Body of pancreas (tissue), 4 donors: ENCODE measurements at regions not wholly inside any gene's neighbourhood (a gene's known extent, or its start where the extent isn't known, plus 50 kb on each side); places are given as distances from the start of the nearest gene placed in this dataset.

ENCODE experiments used
- ATAC-seq: fragments of 150-250 bp; one replicate; pipeline ENCODE4 v1.9.1; 2016
- DNase-seq, 4 donors: peaks; one replicate each; pipeline ENCODE4 v3.0.0-alpha.2; 2019
- H3K27ac ChIP-seq, 4 donors: fragments of 200-600 bp; sonication (generic); 1 replicate in 3 of 4; 2 replicates in 1 of 4; pipeline versions ENCODE4 v1.5.1 to v1.6.1; 2016 to 2019; ENCODE audit warnings: mild to moderate bottlenecking in 1 of 4, mixed read lengths in 1 of 4, moderate library complexity in 1 of 4
- H3K27me3 ChIP-seq, 2 donors: fragments of 200-600 bp; sonication (generic); one replicate each; pipeline ENCODE4 v1.6.0; 2016; ENCODE audit warnings: mild to moderate bottlenecking in 1 of 2
- H3K36me3 ChIP-seq, 2 donors: fragments of 200-600 bp; sonication (generic); replicated peaks in 1 of 2; 2 replicates each; pipeline ENCODE4 v1.5.1; 2016; ENCODE audit warnings: low read depth in 2 of 2; ENCODE audit not compliant: insufficient read depth in 1 of 2
- H3K4me1 ChIP-seq: fragments of 200-600 bp; sonication (generic); one replicate; pipeline ENCODE4 v1.6.0; 2016
- H3K4me3 ChIP-seq, 2 donors: fragments of 200-600 bp; sonication (generic); 1 replicate in 1 of 2; 2 replicates in 1 of 2; pipeline ENCODE4 v1.5.1; 2016 to 2019
- H3K9me3 ChIP-seq, 3 donors: fragments of 200-600 bp; sonication (generic); 1 replicate in 2 of 3; 2 replicates in 1 of 3; pipeline ENCODE4 v1.5.1; 2016
- POLR2A ChIP-seq, 3 donors: fragments of 450-650 bp; IDR thresholded peaks; one replicate each; pipeline ENCODE4 v1.6.1; 2016; ENCODE audit warnings: antibody characterized with exemption in 3 of 3, mild to moderate bottlenecking in 2 of 3
- WGBS, 2 donors: methylation state at CpG; one replicate each; pipeline ENCODE4 v1.1.5; 2017; 5-methylcytosine and 5-hydroxymethylcytosine counted together
- intact Hi-C: fragments of 100-400 bp; cut with DNase I; formaldehyde crosslinking; loops from one replicate; pipeline ENCODE4 v1.15.1; 2023
- TF ChIP-seq, protein P1 (sequence below), 7 experiments: fragments of 450-650 bp in 4 of 7; fragments of 200-600 bp in 3 of 7; sonication (generic) in 3 of 7; IDR thresholded peaks; one replicate each; pipeline ENCODE4 v1.5.1; 2016 to 2019; ENCODE audit warnings: antibody characterized with exemption in 7 of 7

DNA sequence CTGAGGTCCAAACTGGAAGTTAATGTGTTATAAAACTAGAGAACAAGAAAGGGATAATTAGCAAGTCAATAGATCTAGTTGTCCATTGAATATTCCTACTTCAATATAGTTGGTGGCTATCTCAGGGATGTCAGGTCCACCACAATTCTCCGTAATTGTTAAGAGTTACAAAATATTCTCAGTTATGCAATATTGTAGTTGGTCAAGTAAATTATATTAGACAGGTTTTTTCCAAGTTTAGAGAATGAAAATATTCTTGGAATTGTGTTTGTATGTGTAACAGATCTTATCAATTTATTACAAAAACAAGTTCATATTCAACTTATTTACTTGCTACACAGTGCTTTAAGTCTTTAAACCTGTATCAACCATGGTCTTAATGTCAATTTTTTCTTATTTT, 547.4 kb downstream of the SPRY1 start:
- no peak overlapping the region for H3K4me3 ChIP-seq
- no peak overlapping the region for H3K27ac ChIP-seq
- intact Hi-C loops: no loop called here
- no peaks in the 10 kb centered on the region for H3K36me3 ChIP-seq
- H3K9me3 ChIP-seq: no peaks in the 10 kb centered on the region
- TF ChIP-seq POLR2A (IDR thresholded peaks at IDR 0.05): no peak
- TF ChIP-seq, protein P1, sequence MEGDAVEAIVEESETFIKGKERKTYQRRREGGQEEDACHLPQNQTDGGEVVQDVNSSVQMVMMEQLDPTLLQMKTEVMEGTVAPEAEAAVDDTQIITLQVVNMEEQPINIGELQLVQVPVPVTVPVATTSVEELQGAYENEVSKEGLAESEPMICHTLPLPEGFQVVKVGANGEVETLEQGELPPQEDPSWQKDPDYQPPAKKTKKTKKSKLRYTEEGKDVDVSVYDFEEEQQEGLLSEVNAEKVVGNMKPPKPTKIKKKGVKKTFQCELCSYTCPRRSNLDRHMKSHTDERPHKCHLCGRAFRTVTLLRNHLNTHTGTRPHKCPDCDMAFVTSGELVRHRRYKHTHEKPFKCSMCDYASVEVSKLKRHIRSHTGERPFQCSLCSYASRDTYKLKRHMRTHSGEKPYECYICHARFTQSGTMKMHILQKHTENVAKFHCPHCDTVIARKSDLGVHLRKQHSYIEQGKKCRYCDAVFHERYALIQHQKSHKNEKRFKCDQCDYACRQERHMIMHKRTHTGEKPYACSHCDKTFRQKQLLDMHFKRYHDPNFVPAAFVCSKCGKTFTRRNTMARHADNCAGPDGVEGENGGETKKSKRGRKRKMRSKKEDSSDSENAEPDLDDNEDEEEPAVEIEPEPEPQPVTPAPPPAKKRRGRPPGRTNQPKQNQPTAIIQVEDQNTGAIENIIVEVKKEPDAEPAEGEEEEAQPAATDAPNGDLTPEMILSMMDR (IDR thresholded peaks at IDR 0.05): no peak
- H3K27me3 ChIP-seq: no peaks in the 10 kb centered on the region
- no peak for DNase-seq
- ATAC-seq: no peak
- no peaks in the 10 kb centered on the region for H3K4me1 ChIP-seq
- WGBS, 2 donors: 79 to 81% methylated on average over 1 of the region's 1 CpG

DNA sequence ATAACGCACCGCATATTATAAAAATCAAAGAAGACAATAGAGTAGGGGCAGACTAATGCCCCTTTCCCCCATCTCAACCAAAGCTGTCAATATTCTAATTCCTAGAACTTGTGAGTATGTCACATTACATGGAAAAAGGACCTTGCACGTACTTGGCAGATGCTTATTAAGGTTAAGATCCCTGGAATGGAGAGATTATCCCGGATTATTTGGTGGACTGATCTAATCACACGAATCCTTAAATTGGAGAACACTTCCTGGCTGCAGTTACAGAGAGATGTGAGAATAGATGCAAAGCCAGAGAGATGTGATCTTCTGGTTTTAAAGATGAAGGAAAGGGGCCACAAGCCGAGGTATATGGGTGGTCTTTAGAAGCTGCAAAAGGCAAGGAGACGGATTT, 548.7 kb downstream of the SPRY1 start:
- 81 to 85% methylated on average over 7 of the region's 7 CpGs for WGBS, 2 donors

DNA sequence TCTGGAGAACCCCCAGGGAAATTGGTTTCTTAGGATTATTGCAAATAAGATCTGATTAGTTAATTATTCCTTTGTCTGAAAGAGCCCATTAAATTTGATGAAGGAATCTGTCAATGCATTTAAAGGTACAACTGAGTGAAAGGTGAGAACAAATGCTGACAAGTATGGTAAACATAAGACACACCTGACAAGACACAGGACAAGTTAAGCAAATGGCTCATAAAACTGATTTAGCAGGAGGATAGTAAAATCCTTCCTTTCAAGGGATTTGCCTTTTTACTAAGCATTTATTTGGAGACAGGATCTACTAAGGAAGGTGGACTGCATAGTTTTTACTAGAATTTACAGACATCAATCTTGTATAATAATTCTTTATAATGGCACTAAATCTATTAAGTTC, 553.9 kb downstream of the SPRY1 start:
- intact Hi-C loops: no loop called here
- DNase-seq: no peak
- H3K36me3 ChIP-seq: no peaks in the 10 kb centered on the region

More for the DNA sequence above, 548.7 kb downstream of the SPRY1 start:
- ATAC-seq: no peak
- Histone ChIP-seq H3K9me3 (no peaks in the 10 kb centered on the region), H3K36me3 (no peaks in the 10 kb centered on the region), H3K4me1 (no peaks in the 10 kb centered on the region), H3K27ac (no peak overlapping the region), H3K4me3 (no peak overlapping the region), H3K27me3 (no peaks in the 10 kb centered on the region)
- intact Hi-C loops: no loop called here
- DNase-seq: no peak
- TF ChIP-seq, protein P1 (IDR thresholded peaks at IDR 0.05): no peak
- no peak for TF ChIP-seq POLR2A (IDR thresholded peaks at IDR 0.05)

DNA sequence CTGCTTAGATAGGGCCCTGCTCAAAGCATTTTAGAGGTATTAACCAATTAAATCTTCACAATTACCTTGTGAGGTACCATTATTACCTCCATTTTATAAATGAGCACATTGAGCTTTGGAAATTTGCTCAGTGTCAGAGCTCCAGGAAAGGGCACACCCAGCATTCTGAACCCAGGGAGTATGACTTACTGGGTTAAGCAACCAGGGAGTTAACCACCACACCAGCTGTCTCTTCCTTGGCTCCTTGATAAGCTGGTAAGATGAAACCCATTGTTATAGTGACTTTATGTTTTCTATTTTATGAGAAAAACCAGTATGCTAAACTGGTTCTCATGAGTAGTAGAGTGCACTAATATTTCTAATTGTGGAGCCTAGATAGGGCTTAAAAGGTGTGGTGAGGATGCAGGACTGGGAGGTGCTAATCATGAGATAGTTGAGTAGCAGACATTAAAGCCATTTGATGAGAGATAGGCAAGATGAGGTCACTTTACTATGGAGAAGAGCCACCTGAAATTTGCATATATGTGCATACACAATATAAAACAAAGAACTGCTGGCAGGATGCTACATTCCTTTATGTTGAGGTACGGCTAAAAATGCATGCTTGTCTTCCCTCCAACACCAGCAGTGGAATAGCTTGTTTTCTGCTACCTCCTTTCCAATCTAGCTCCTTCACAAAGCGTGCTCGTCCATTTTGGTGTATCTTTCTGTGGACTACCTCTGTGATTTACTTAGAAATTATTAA, 556.1 kb downstream of the SPRY1 start:
- no peaks in the 10 kb centered on the region for H3K9me3 ChIP-seq
- TF ChIP-seq POLR2A (IDR thresholded peaks at IDR 0.05): no peak
- TF ChIP-seq, protein P1 (IDR thresholded peaks at IDR 0.05): no peak
- intact Hi-C loops: no loop called here
- H3K36me3 ChIP-seq: no peaks in the 10 kb centered on the region
- H3K4me1 ChIP-seq: no peaks in the 10 kb centered on the region
- no peaks in the 10 kb centered on the region for H3K27me3 ChIP-seq
- ATAC-seq: no peak
- no peak for DNase-seq
- 36 to 51% methylated on average over 3 of the region's 3 CpGs for WGBS, 2 donors
- no peak overlapping the region for H3K4me3 ChIP-seq
- H3K27ac ChIP-seq: no peak overlapping the region

More for the DNA sequence above, 553.9 kb downstream of the SPRY1 start:
- no peaks in the 10 kb centered on the region for H3K27me3 ChIP-seq
- no peak for ATAC-seq
- no peaks in the 10 kb centered on the region for H3K9me3 ChIP-seq
- no peak overlapping the region for H3K27ac ChIP-seq
- H3K4me3 ChIP-seq: no peak overlapping the region
- TF ChIP-seq, protein P1 (IDR thresholded peaks at IDR 0.05): no peak
- no peak for TF ChIP-seq POLR2A (IDR thresholded peaks at IDR 0.05)
- H3K4me1 ChIP-seq: no peaks in the 10 kb centered on the region

DNA sequence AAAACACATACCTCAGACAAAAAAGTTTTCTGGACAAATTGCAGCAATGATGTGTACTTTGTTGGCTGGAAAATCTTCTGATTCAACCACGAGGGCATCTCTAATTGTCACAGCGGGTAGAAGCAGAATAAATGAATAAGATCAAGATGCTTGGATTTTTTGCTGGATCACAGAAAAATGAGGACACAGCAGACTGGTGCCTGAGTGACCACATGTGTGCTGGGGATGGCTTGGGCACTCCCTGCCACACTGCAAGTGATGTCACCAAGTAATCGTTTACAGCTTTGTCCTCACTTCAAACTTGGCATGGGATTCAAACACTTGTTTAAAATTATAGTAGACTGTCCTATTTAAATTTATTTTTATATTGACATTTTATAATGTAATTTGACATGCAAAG, 557.0 kb downstream of the SPRY1 start:
- no peak for TF ChIP-seq POLR2A (IDR thresholded peaks at IDR 0.05)
- TF ChIP-seq, protein P1 (IDR thresholded peaks at IDR 0.05): no peak
- no peak for DNase-seq
- intact Hi-C loops: no loop called here
- H3K36me3 ChIP-seq: no peaks in the 10 kb centered on the region
- no peaks in the 10 kb centered on the region for H3K9me3 ChIP-seq
- no peaks in the 10 kb centered on the region for H3K27me3 ChIP-seq
- H3K4me1 ChIP-seq: no peaks in the 10 kb centered on the region
- WGBS, 2 donors: 75 to 76% methylated on average over 3 of the region's 3 CpGs
- no peak overlapping the region for H3K27ac ChIP-seq
- no peak for ATAC-seq
- H3K4me3 ChIP-seq: no peak overlapping the region
